Aorta (tissue), 5 donors: ENCODE measurements at regions not wholly inside any gene's neighbourhood (a gene's known extent, or its start where the extent isn't known, plus 50 kb on each side); places are given as distances from the start of the nearest gene placed in this dataset.

Source experiments
- ATAC-seq: fragments of 200-7000 bp; cut with Tn5 transposase; one replicate; pipeline ENCODE4 v1.9.1; 2022; ENCODE audit warnings: moderate library complexity; ENCODE audit not compliant: low FRiP score
- DNase-seq, 2 donors: peaks; one replicate each; pipeline ENCODE4 v3.0.0-alpha.2; 2020
- H3K27ac ChIP-seq, 2 donors: one replicate each; pipeline ENCODE4 v1.5.1; 2013; ENCODE audit warnings: low read length in 2 of 2, mild to moderate bottlenecking in 2 of 2, moderate library complexity in 2 of 2, control low read depth in 1 of 2, inconsistent platforms in 1 of 2, low read depth in 1 of 2
- H3K27me3 ChIP-seq, 2 donors: one replicate each; pipeline ENCODE4 v1.6.1; 2013; ENCODE audit warnings: control low read depth in 1 of 2, low read length in 1 of 2, mild to moderate bottlenecking in 1 of 2, moderate library complexity in 1 of 2; ENCODE audit not compliant: insufficient read depth in 2 of 2, control insufficient read depth in 1 of 2
- H3K36me3 ChIP-seq, 2 donors: one replicate each; pipeline ENCODE4 v1.6.1; 2013; ENCODE audit warnings: control low read depth in 1 of 2, low read length in 1 of 2, mild to moderate bottlenecking in 1 of 2; ENCODE audit not compliant: insufficient read depth in 2 of 2, control insufficient read depth in 1 of 2
- H3K4me1 ChIP-seq, 2 donors: one replicate each; pipeline ENCODE4 v1.6.1; 2013; ENCODE audit warnings: low read length in 2 of 2, control low read depth in 1 of 2, mild to moderate bottlenecking in 1 of 2, moderate library complexity in 1 of 2; ENCODE audit not compliant: insufficient read depth in 2 of 2, control insufficient read depth in 1 of 2
- H3K4me3 ChIP-seq, 2 donors: one replicate each; pipeline ENCODE4 v1.5.1; 2013; ENCODE audit warnings: low read length in 2 of 2, control low read depth in 1 of 2, mild to moderate bottlenecking in 1 of 2
- H3K9me3 ChIP-seq: one replicate; pipeline ENCODE4 v1.6.1; 2013; ENCODE audit warnings: mild to moderate bottlenecking, low read length; ENCODE audit not compliant: control insufficient read depth
- WGBS, 2 donors: extraction: QIAGEN DNeasy Blood & Tissue Kit; methylation state at CpG; one replicate each; pipeline ENCODE4 v1.1.7; 2013; 5-methylcytosine and 5-hydroxymethylcytosine counted together
- intact Hi-C, 2 donors: fragments of 100-400 bp; cut with DNase I; formaldehyde crosslinking; loops; one replicate each; pipeline versions ENCODE4 v1.14.2 to v1.15.0; 2022
- donor health status: healthy with polysubstance abuse.
- donor health status: Bipolar disorder and iron deficiency.
- donor health status: DM: no; HTN: no; CAD: no.
- donor health status: DM: no; HTN: no; CAD: no.
- donor health status: DM: yes; HTN: yes; CAD: no.

DNA sequence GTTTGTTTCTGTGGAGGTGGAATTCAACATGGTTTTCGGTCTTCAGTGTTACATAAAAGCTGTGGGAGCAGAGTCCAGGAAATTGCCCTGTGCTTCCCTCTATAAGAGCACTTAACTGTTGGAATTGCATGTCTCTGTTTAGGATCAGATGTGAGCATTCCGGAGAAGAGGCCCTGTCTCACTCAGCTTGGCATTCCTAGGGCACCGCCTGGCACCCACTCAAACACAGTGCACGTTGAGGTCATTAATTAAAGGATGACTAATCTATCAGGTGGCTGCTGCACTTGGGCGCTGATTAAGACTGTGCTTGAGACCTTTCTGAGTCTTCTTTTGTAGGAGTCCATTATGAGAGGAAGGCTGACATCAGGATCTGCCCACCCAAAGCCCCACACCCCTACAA lies 82.8 kb upstream of the VIPR2 start:
- Histone ChIP-seq H3K4me1 (no peaks in the 10 kb centered on the region), H3K36me3 (no peaks in the 10 kb centered on the region), H3K4me3 (no peak overlapping the region), H3K9me3 (no peaks in the 10 kb centered on the region), H3K27me3 (no peaks in the 10 kb centered on the region), H3K27ac (no peak overlapping the region)
- intact Hi-C loops = no loop called here
- ATAC-seq (no peak), DNase-seq (no peak)
- 44% methylated on average over 5 of the region's 5 CpGs for WGBS, 2 donors

DNA sequence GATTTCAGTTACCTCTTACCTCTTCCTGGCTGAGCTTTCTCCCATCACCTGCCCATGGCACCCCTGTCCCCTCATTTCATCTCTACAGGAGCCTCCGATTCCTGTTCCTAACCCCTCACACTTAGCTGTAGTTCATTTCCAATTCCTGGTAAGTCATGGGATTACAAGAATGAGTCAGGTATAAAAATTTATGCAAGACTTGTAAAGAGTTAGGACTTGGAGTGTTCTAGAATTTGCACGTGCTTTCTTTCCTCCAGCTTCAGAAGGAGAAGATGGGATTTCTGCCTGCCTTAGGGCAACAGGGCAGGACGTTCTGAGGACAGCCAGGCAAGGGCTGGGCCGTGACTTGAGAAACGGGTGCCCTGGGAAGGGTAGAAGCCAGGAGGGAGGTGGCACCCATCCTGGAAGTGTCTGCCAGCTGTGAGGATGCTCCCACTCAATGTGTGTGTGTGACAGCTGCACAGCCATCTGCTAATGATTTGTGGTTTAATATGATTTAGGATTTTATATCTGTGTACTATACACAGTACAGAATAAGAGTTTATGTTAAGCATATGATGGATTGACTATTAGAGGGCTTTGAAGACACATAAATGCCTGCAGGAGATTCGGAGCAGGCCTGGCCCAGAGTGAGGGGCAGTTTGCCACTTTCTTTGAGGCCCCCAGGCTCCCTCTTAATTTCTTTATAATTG lies 81.5 kb upstream of the VIPR2 start:
- Histone ChIP-seq H3K9me3 (no peaks in the 10 kb centered on the region), H3K4me3 (no peak overlapping the region), H3K4me1 (no peaks in the 10 kb centered on the region), H3K36me3 (no peaks in the 10 kb centered on the region), H3K27me3 (no peaks in the 10 kb centered on the region), H3K27ac (no peak overlapping the region)
- intact Hi-C loops = no loop called here
- 95 to 97% methylated on average over 6 of the region's 6 CpGs for WGBS, 2 donors
- DNase-seq (no peak), ATAC-seq (no peak)

GRCh38 chr7:159218607-159219006 lies 73.9 kb upstream of the VIPR2 start:
- Histone ChIP-seq H3K4me3 (no peak overlapping the region), H3K9me3 (no peaks in the 10 kb centered on the region), H3K27ac (no peak overlapping the region), H3K4me1 (no peaks in the 10 kb centered on the region), H3K36me3 (no peaks in the 10 kb centered on the region), H3K27me3 (no peaks in the 10 kb centered on the region)
- DNase-seq (no peak), ATAC-seq (no peak)
- 88 to 90% methylated on average over 7 of the region's 7 CpGs for WGBS, 2 donors
- intact Hi-C loops = no loop called here

DNA sequence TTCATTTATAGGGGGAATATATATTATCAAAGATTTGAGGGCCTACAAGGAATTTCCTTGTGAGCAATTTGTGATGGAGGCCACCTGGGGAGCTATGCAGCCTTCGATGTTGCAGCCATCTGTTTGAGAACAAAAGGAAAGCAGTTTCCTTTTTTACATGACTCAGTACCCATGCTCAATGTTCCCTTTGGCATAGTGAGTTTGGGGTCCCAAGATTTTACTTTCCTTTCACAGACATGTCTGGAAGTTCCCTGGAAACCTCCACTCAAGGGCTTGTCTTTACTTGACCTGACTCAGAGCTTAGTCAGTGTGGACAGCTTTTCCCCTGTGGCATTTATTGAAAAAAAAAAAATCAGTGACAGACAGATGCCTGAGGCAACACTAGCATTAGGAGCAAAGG lies 73.5 kb upstream of the VIPR2 start:
- DNase-seq (no peak), ATAC-seq (no peak)
- no peak overlapping the region for H3K4me3 ChIP-seq
- no peak overlapping the region for H3K27ac ChIP-seq
- H3K4me1 ChIP-seq = no peaks in the 10 kb centered on the region
- 57 to 67% methylated on average over 1 of the region's 1 CpG for WGBS, 2 donors
- H3K9me3 ChIP-seq = no peaks in the 10 kb centered on the region
- H3K36me3 ChIP-seq = no peaks in the 10 kb centered on the region
- intact Hi-C loops = no loop called here
- H3K27me3 ChIP-seq = no peaks in the 10 kb centered on the region

- H3K4me3 ChIP-seq = no peak overlapping the region
- no peaks in the 10 kb centered on the region for H3K27me3 ChIP-seq
- no peaks in the 10 kb centered on the region for H3K36me3 ChIP-seq
- no peaks in the 10 kb centered on the region for H3K4me1 ChIP-seq
- H3K27ac ChIP-seq = no peak overlapping the region
- DNase-seq (no peak), ATAC-seq (no peak)
- 95 to 99% methylated on average over 4 of the region's 4 CpGs for WGBS, 2 donors
- H3K9me3 ChIP-seq = no peaks in the 10 kb centered on the region
- intact Hi-C loops = no loop called here
These were observed 70.4 kb upstream of the VIPR2 start for GRCh38 chr7:159215076-159215475.

DNA sequence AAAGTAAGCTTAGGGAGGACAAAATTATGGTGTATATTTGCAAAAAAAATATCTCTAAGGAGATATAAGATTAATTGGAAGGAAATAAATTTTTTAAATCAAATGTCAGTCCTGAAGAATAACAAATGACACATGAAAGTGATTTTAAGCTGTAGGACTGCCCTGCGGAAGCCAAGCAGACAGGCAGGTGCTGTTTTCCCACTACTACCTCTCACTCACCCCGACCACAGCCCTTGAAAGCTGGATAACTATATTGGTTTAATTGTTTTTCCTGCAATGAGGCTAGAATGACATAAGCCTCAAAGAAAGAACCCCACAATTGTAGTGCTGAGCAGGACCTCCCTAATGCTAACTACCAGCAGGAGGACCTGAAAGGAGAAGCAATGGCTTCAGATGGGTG lies 68.6 kb upstream of the VIPR2 start:
- Histone ChIP-seq H3K9me3 (no peaks in the 10 kb centered on the region), H3K36me3 (no peaks in the 10 kb centered on the region), H3K27me3 (no peaks in the 10 kb centered on the region), H3K4me3 (no peak overlapping the region), H3K4me1 (no peaks in the 10 kb centered on the region), H3K27ac (no peak overlapping the region)
- intact Hi-C loops = no loop called here
- DNase-seq = no peak
- 92 to 98% methylated on average over 2 of the region's 2 CpGs for WGBS, 2 donors
- no peak for ATAC-seq

GRCh38 chr7:159212226-159212625 lies 67.6 kb upstream of the VIPR2 start:
- no peak overlapping the region for H3K4me3 ChIP-seq
- no peak overlapping the region for H3K27ac ChIP-seq
- H3K27me3 ChIP-seq = no peaks in the 10 kb centered on the region
- ATAC-seq = no peak
- H3K36me3 ChIP-seq = no peaks in the 10 kb centered on the region
- DNase-seq = no peak
- no peaks in the 10 kb centered on the region for H3K4me1 ChIP-seq
- intact Hi-C loops = no loop called here
- WGBS, 2 donors = 56 to 68% methylated on average over 4 of the region's 4 CpGs
- no peaks in the 10 kb centered on the region for H3K9me3 ChIP-seq

GRCh38 chr7:159211540-159212182 lies 67.0 kb upstream of the VIPR2 start:
- Histone ChIP-seq H3K4me3 (no peak overlapping the region), H3K27me3 (no peaks in the 10 kb centered on the region), H3K36me3 (no peaks in the 10 kb centered on the region), H3K9me3 (no peaks in the 10 kb centered on the region), H3K4me1 (no peaks in the 10 kb centered on the region), H3K27ac (peak overlapping the region; percentile 36 to 39)
- peak; percentile 80 for ATAC-seq
- 3 to 5% methylated on average over 19 of the region's 19 CpGs for WGBS, 2 donors
- no peak for DNase-seq
- intact Hi-C loops = no loop called here

DNA sequence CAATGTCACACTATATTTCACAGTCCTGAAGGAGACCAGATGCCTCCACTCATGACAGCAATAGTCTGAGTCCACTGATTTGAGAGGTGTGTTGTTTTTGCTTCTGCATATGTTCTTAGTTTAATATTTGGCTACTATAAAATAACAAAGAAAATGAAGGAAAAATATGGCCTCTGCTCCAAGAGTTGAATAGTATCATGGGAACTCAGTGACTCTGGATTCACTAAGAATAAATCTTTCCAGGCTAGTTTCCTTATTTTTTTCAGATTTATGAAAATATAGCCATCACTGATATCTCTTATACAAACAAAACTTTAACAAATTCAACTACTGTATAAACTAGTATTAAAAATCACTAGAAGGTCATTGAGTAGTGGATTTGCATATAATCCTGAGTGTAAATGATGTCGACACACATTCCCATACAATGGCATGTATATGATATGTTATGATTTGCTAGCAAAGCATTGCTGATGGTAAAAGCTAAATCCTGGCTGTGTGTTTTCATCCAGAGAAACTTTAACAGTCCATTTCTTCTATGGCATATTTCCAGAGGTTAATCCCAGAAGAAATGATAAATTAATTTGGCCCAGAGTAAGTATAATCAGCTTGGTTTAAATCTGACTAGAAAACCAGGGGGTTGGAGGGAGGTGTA lies 66.0 kb upstream of the VIPR2 start:
- DNase-seq (no peak), ATAC-seq (no peak)
- Histone ChIP-seq H3K27ac (no peak overlapping the region), H3K27me3 (no peaks in the 10 kb centered on the region), H3K9me3 (no peaks in the 10 kb centered on the region), H3K4me1 (no peaks in the 10 kb centered on the region), H3K4me3 (no peak overlapping the region), H3K36me3 (no peaks in the 10 kb centered on the region)
- WGBS, 2 donors = 93 to 94% methylated on average over 1 of the region's 1 CpG
- intact Hi-C loops = no loop called here
